NAMALWA (cell line): ENCODE measurements at regions not wholly inside any gene's neighbourhood (a gene's known extent, or its start where the extent isn't known, plus 50 kb on each side); places are given as distances from the start of the nearest gene placed in this dataset.

Source experiments
- DNase-seq: peaks from one replicate; pipeline ENCODE4 v3.0.0-alpha.2; 2015; ENCODE audit warnings: low spot score

DNA sequence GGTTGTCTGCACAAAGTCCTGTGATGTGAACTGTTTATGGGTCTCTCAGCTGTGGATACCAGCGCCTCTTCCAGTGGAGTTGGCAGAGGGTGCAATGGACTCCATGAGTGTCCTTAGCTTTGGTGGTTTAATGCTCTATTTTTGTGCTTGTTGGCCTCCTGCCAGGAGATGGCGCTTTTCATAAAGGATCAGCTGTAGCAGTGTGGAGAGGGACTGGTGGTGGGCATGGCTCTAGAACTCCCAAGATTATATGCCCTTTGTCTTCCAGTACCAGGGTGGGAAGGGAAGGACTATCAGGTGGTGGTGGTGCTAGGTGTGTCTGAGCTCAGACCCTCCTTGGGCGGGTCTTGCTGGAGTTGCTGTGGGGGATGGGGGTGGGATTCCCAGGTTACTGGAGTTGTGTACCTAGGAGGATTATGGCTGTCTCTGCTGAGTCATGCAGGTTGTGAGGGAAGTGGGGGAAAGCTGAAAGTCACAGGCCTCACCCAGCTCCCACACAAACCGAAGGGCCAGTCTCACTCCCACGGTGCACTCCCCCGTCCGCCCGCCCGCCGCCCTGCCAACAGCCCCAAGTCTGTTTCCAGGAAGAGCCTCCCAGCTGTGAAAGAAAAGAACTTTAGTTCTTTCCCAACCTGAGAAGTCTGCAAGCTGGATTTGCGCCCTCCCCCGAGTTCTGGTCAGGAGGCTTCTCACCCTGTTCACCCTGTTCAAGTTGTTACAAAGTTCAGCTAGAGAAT is 108.1 kb downstream of the MARCO start:
- DNase-seq: peak; percentile 33
